Neural progenitor cell (in vitro differentiated cells): ENCODE measurements at regions not wholly inside any gene's neighbourhood (a gene's known extent, or its start where the extent isn't known, plus 50 kb on each side); places are given as distances from the start of the nearest gene placed in this dataset.

ENCODE experiments used
- DNase-seq: peaks from one replicate; pipeline ENCODE4 v3.0.0-alpha.2; 2016; ENCODE audit warnings: low spot score
- H2AFZ ChIP-seq: fragments of 200-600 bp; sonication (generic); replicated peaks from 2 replicates; pipeline ENCODE4 v1.6.1; 2016; ENCODE audit warnings: antibody characterized with exemption
- H3F3A ChIP-seq: fragments of 200-600 bp; sonication (generic); 2 replicates; pipeline ENCODE4 v1.6.1; 2016; ENCODE audit warnings: antibody characterized with exemption, low read depth
- H3K27ac ChIP-seq: fragments of 200-600 bp; sonication (generic); 2 replicates; pipeline ENCODE4 v1.5.1; 2016; ENCODE audit warnings: mild to moderate bottlenecking
- H3K27me3 ChIP-seq: fragments of 200-600 bp; sonication (generic); 2 replicates; pipeline ENCODE4 v1.6.1; 2016; ENCODE audit warnings: mild to moderate bottlenecking, moderate library complexity
- H3K36me3 ChIP-seq: fragments of 200-600 bp; sonication (generic); 2 replicates; pipeline ENCODE4 v1.5.1; 2016
- H3K4me1 ChIP-seq: fragments of 200-600 bp; sonication (generic); 2 replicates; pipeline ENCODE4 v1.6.1; 2016; ENCODE audit warnings: mixed run types
- H3K4me2 ChIP-seq: fragments of 200-600 bp; sonication (generic); 2 replicates; pipeline ENCODE4 v1.6.1; 2016
- H3K4me3 ChIP-seq: fragments of 200-600 bp; sonication (generic); 2 replicates; pipeline ENCODE4 v1.5.1; 2016
- H3K79me2 ChIP-seq: fragments of 200-600 bp; sonication (generic); 2 replicates; pipeline ENCODE4 v1.6.1; 2016; ENCODE audit warnings: low read depth
- H3K9ac ChIP-seq: fragments of 200-600 bp; sonication (generic); 2 replicates; pipeline ENCODE4 v1.6.1; 2016
- H3K9me3 ChIP-seq: fragments of 200-600 bp; sonication (generic); 2 replicates; pipeline ENCODE4 v1.5.1; 2016; ENCODE audit warnings: low read depth
- H4K20me1 ChIP-seq: fragments of 200-600 bp; sonication (generic); 2 replicates; pipeline ENCODE4 v1.6.1; 2016; ENCODE audit warnings: low read depth
- H3K27ac Mint-ChIP-seq: 3 replicates; pipeline ENCODE4 v1.8.0; 2021; ENCODE audit warnings: mixed read lengths
- H3K27me3 Mint-ChIP-seq: 2 replicates; pipeline ENCODE4 v1.8.0; 2022; ENCODE audit warnings: low read depth, mild to moderate bottlenecking, inconsistent platforms, moderate library complexity, mixed read lengths; ENCODE audit not compliant: insufficient read depth
- H3K36me3 Mint-ChIP-seq: 3 replicates; pipeline ENCODE4 v1.8.0; 2021; ENCODE audit warnings: mixed read lengths
- H3K4me1 Mint-ChIP-seq: 3 replicates; pipeline ENCODE4 v1.8.0; 2021; ENCODE audit warnings: mixed read lengths
- H3K4me3 Mint-ChIP-seq: 3 replicates; pipeline ENCODE4 v1.8.0; 2021; ENCODE audit warnings: mild to moderate bottlenecking, moderate library complexity, mixed read lengths
- H3K9me3 Mint-ChIP-seq: 3 replicates; pipeline ENCODE4 v1.8.0; 2020; ENCODE audit warnings: mixed read lengths
- CTCF ChIP-seq: fragments of 200-600 bp; sonication (generic); IDR thresholded peaks from 2 replicates; pipeline ENCODE4 v1.5.1; 2017; ENCODE audit warnings: antibody characterized with exemption, mild to moderate bottlenecking
- EZH2 ChIP-seq: fragments of 200-600 bp; sonication (generic); IDR thresholded peaks from 2 replicates; pipeline ENCODE4 v1.6.1; 2017; ENCODE audit warnings: antibody characterized with exemption, mild to moderate bottlenecking, moderate library complexity
- EZH2phosphoT487 ChIP-seq: fragments of 200-600 bp; sonication (generic); IDR thresholded peaks from 2 replicates; pipeline ENCODE4 v1.6.1; 2017; ENCODE audit warnings: antibody characterized with exemption

- H3F3A ChIP-seq: no peaks in the 10 kb centered on the region
- no peak for TF ChIP-seq EZH2phosphoT487
- no peak for TF ChIP-seq EZH2
- TF ChIP-seq CTCF: no peak
- no peaks in the 10 kb centered on the region for H3K79me2 ChIP-seq
- peak; percentile 63 for DNase-seq
- H3K9me3 Mint-ChIP-seq: no peaks in the 10 kb centered on the region
- H3K36me3 Mint-ChIP-seq: no peaks in the 10 kb centered on the region
- peaks cover 3% of the 10 kb centered on the region for H4K20me1 ChIP-seq
- H3K4me3 Mint-ChIP-seq: no peak overlapping the region
- no peak overlapping the region for H3K9ac ChIP-seq
- peaks cover 12% of the 10 kb centered on the region for H3K4me1 Mint-ChIP-seq
- no peak overlapping the region for H3K4me3 ChIP-seq
- no peak overlapping the region for H3K27ac Mint-ChIP-seq
- H3K9me3 ChIP-seq: no peaks in the 10 kb centered on the region
- H3K27me3 Mint-ChIP-seq: peaks cover 9% of the 10 kb centered on the region
- peaks cover 15% of the 10 kb centered on the region for H3K4me1 ChIP-seq
- H3K27me3 ChIP-seq: no peaks in the 10 kb centered on the region
- H3K36me3 ChIP-seq: no peaks in the 10 kb centered on the region
- no peak overlapping the region for H3K4me2 ChIP-seq
- H3K27ac ChIP-seq: no peak overlapping the region
- H2AFZ ChIP-seq: no peak overlapping the region
Measured at GRCh38 chr22:26977741-26978376, 320.5 kb downstream of the MIAT start.

DNA sequence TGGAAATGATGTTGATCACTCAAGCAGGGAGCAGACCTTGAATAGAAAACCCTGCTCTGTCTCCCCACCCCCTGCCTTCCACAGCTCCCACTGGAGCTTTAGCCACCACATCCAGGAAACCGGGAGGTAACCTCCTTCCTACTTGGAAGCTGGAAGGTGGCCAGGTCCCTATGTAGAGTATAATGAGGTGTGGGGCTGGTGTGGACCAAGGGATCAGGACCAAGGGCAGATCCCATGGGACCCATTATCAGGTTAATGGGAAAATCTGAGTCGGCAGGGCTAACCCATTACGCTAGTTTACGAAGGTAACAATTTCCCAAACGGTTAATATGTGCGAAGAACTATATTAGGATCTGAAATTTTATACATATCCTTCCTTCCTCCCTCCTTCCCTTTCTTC, 321.9 kb downstream of the MIAT start:
- Histone ChIP-seq H4K20me1 (peaks cover 3% of the 10 kb centered on the region), H3F3A (no peaks in the 10 kb centered on the region), H3K9ac (no peak overlapping the region), H3K36me3 (no peaks in the 10 kb centered on the region), H3K4me3 (no peak overlapping the region), H3K79me2 (no peaks in the 10 kb centered on the region), H2AFZ (no peak overlapping the region), H3K27me3 (no peaks in the 10 kb centered on the region), H3K27ac (no peak overlapping the region), H3K9me3 (no peaks in the 10 kb centered on the region), H3K4me1 (peaks cover 14% of the 10 kb centered on the region), H3K4me2 (no peak overlapping the region)
- Mint-ChIP-seq H3K36me3 (no peaks in the 10 kb centered on the region), H3K27me3 (peaks cover 9% of the 10 kb centered on the region), H3K27ac (no peak overlapping the region), H3K4me1 (peaks cover 12% of the 10 kb centered on the region), H3K9me3 (no peaks in the 10 kb centered on the region), H3K4me3 (no peak overlapping the region)
- DNase-seq: peak; percentile 67
- TF ChIP-seq EZH2 (no peak), EZH2phosphoT487 (no peak), CTCF (no peak)

DNA sequence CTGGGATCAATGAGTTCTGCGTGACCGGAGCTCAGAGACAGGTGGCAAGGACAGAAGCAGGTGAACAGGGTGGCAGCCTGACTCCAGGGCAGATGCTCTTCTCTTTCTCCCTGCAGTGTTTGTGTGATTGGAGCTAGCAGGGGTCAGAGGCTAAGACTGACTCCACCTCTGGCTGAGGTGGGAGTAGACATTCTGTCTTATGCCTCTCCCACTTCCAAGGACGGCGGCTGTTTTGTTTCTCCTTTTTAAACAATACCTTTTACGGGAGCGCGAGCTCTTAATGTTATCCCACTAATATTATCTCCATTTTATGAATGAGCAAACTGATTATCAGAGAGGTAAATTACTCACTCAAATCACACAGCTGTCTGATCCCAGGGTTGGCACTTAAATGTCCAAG, 323.7 kb downstream of the MIAT start:
- Histone ChIP-seq H3K79me2 (no peaks in the 10 kb centered on the region), H3K4me1 (peaks cover 10% of the 10 kb centered on the region), H3K4me3 (no peak overlapping the region), H3K36me3 (no peaks in the 10 kb centered on the region), H3K27ac (no peak overlapping the region), H2AFZ (no peak overlapping the region), H4K20me1 (peaks cover 3% of the 10 kb centered on the region), H3K27me3 (no peaks in the 10 kb centered on the region), H3K4me2 (no peak overlapping the region), H3K9ac (no peak overlapping the region), H3K9me3 (no peaks in the 10 kb centered on the region), H3F3A (no peaks in the 10 kb centered on the region)
- H3K36me3 Mint-ChIP-seq: no peaks in the 10 kb centered on the region
- no peak overlapping the region for H3K4me3 Mint-ChIP-seq
- H3K27me3 Mint-ChIP-seq: peaks cover 9% of the 10 kb centered on the region
- no peak for TF ChIP-seq EZH2phosphoT487
- TF ChIP-seq CTCF: no peak
- TF ChIP-seq EZH2: no peak
- no peaks in the 10 kb centered on the region for H3K9me3 Mint-ChIP-seq
- DNase-seq: no peak
- H3K4me1 Mint-ChIP-seq: peaks cover 12% of the 10 kb centered on the region
- H3K27ac Mint-ChIP-seq: no peak overlapping the region
